H1 (cell line): ENCODE measurements at regions not wholly inside any gene's neighbourhood (a gene's known extent, or its start where the extent isn't known, plus 50 kb on each side); places are given as distances from the start of the nearest gene placed in this dataset.

Experiments used
- CTCF ChIA-PET: fragments of 300-600 bp; sonication (Branson Sonifier 250); formaldehyde crosslinking; loops from one replicate; lab custom pipeline; 2021; ENCODE audit not compliant: partially characterized antibody; lab: Charles Lee
- POLR2A ChIA-PET: fragments of 300-600 bp; sonication (Branson Sonifier 250); formaldehyde crosslinking; loops from one replicate; lab custom pipeline; 2021; ENCODE audit warnings: inconsistent platforms; ENCODE audit not compliant: partially characterized antibody; lab: Charles Lee
- DNase-seq, 2 experiments: peaks; one replicate each; pipeline versions ENCODE4 v3.0.0 to v3.0.0-alpha.2; 2010 to 2022; ENCODE audit warnings: low spot score in 2 of 2, low read depth in 1 of 2, mixed read lengths in 1 of 2
- FAIRE-seq: peaks from 2 replicates; lab custom pipeline; 2011; peaks lifted over from hg19 to GRCh38; lab: Jason Lieb, UNC
- H2AFZ ChIP-seq: 2 replicates; pipeline ENCODE4 v1.8.1; 2012; ENCODE audit warnings: low read length, inconsistent platforms
- H2AK5ac ChIP-seq: 2 replicates; pipeline ENCODE4 v1.6.1; 2013; ENCODE audit warnings: low read depth, low read length
- H2BK120ac ChIP-seq: replicated peaks from 2 replicates; pipeline ENCODE3; 2013; ENCODE audit warnings: low read depth, low read length, inconsistent platforms
- H2BK12ac ChIP-seq: 2 replicates; pipeline ENCODE4 v1.6.1; 2013; ENCODE audit warnings: low read depth, low read length
- H2BK15ac ChIP-seq: 2 replicates; pipeline ENCODE4 v1.6.1; 2013; ENCODE audit warnings: low read length
- H2BK20ac ChIP-seq: 2 replicates; pipeline ENCODE4 v1.6.1; 2013; ENCODE audit warnings: low read length
- H2BK5ac ChIP-seq: 2 replicates; pipeline ENCODE4 v1.6.1; 2013; ENCODE audit warnings: low read depth, low read length
- H3K14ac ChIP-seq: 2 replicates; pipeline ENCODE4 v1.6.1; 2013; ENCODE audit warnings: inconsistent platforms; ENCODE audit not compliant: insufficient read length
- H3K18ac ChIP-seq: 2 replicates; pipeline ENCODE4 v1.6.1; 2013; ENCODE audit warnings: low read length; ENCODE audit errors: extremely low read depth
- H3K23ac ChIP-seq: 2 replicates; pipeline ENCODE4 v1.6.1; 2013; ENCODE audit warnings: inconsistent platforms; ENCODE audit not compliant: insufficient read length
- H3K23me2 ChIP-seq: 2 replicates; pipeline ENCODE4 v1.6.1; 2013; ENCODE audit warnings: low read depth, low read length
- H3K27ac ChIP-seq: 2 replicates; pipeline ENCODE4 v1.6.1; 2011; ENCODE audit warnings: low read depth, low read length, inconsistent platforms
- H3K27me3 ChIP-seq, 4 experiments: replicated peaks in 1 of 4; 1 replicate in 1 of 4; 2 replicates in 3 of 4; pipeline versions ENCODE4 v1.6.1 to v1.8.1; 2011 to 2013; ENCODE audit warnings: low read length in 3 of 4, mild to moderate bottlenecking in 3 of 4, inconsistent platforms in 2 of 4, mixed read lengths in 2 of 4, moderate library complexity in 1 of 4; ENCODE audit not compliant: control insufficient read depth in 3 of 4, insufficient read depth in 3 of 4; ENCODE audit errors: extremely low read depth in 1 of 4
- H3K36me3 ChIP-seq, 4 experiments: 2 replicates each; pipeline versions ENCODE4 v1.6.1 to v1.8.1; 2011 to 2013; ENCODE audit warnings: mild to moderate bottlenecking in 4 of 4, low read length in 3 of 4, moderate library complexity in 2 of 4, control low read depth in 1 of 4, inconsistent platforms in 1 of 4; ENCODE audit not compliant: insufficient read depth in 4 of 4, control insufficient read depth in 2 of 4
- H3K4ac ChIP-seq: replicated peaks from 2 replicates; pipeline ENCODE3; 2013; ENCODE audit warnings: low read length, low read depth, mixed read lengths, inconsistent platforms; ENCODE audit not compliant: insufficient read length
- H3K4me1 ChIP-seq, 4 experiments: replicated peaks in 1 of 4; 1 replicate in 1 of 4; 2 replicates in 3 of 4; pipeline versions ENCODE4 v1.6.1 to v1.8.1; 2011 to 2013; ENCODE audit warnings: low read length in 3 of 4, inconsistent platforms in 2 of 4, mixed read lengths in 1 of 4; ENCODE audit not compliant: insufficient read depth in 4 of 4, control insufficient read depth in 3 of 4
- H3K4me2 ChIP-seq, 2 experiments: 2 replicates each; pipeline versions ENCODE4 v1.6.1 to v1.8.1; 2011 to 2013; ENCODE audit warnings: low read depth in 2 of 2, low read length in 2 of 2, control low read depth in 1 of 2, inconsistent platforms in 1 of 2, mild to moderate bottlenecking in 1 of 2; ENCODE audit not compliant: insufficient read depth in 1 of 2
- H3K4me3 ChIP-seq, 4 experiments: fragments of 200-600, 300-600 bp in 1 of 4; sonication (generic), shearing (Covaris generic), sonication (Bioruptor Twin) in 1 of 4; 2 replicates each; pipeline versions ENCODE4 v1.5.1 to v1.8.1; 2011 to 2016; ENCODE audit warnings: low read length in 4 of 4, low read depth in 3 of 4, control low read depth in 2 of 4, inconsistent platforms in 2 of 4, mild to moderate bottlenecking in 2 of 4, mixed read lengths in 1 of 4, moderate library complexity in 1 of 4; ENCODE audit not compliant: insufficient read depth in 2 of 4; ENCODE audit errors: extremely low read depth in 1 of 4
- H3K56ac ChIP-seq: replicated peaks from 2 replicates; pipeline ENCODE3; 2013; ENCODE audit warnings: low read depth, mild to moderate bottlenecking, mixed read lengths, low read length, inconsistent platforms; ENCODE audit not compliant: insufficient read length
- H3K79me1 ChIP-seq: 2 replicates; pipeline ENCODE4 v1.6.1; 2013; ENCODE audit warnings: low read depth, low read length, control low read depth
- H3K79me2 ChIP-seq, 2 experiments: 2 replicates each; pipeline versions ENCODE4 v1.6.1 to v1.8.1; 2012 to 2013; ENCODE audit warnings: low read length in 2 of 2, mild to moderate bottlenecking in 2 of 2, inconsistent platforms in 1 of 2; ENCODE audit not compliant: insufficient read depth in 2 of 2, control insufficient read depth in 1 of 2
- H3K9ac ChIP-seq, 4 experiments: replicated peaks in 1 of 4; 1 replicate in 1 of 4; 2 replicates in 3 of 4; pipeline versions ENCODE4 v1.6.1 to v1.8.1; 2011 to 2013; ENCODE audit warnings: low read depth in 3 of 4, low read length in 3 of 4, control low read depth in 2 of 4, mild to moderate bottlenecking in 2 of 4, moderate library complexity in 2 of 4, inconsistent platforms in 1 of 4; ENCODE audit errors: extremely low read depth in 1 of 4
- H3K9me3 ChIP-seq, 2 experiments: 2 replicates each; pipeline versions ENCODE4 v1.6.1 to v1.8.1; 2012 to 2013; ENCODE audit warnings: mild to moderate bottlenecking in 2 of 2, moderate library complexity in 2 of 2, control low read depth in 1 of 2, inconsistent platforms in 1 of 2, low read depth in 1 of 2, low read length in 1 of 2, mixed read lengths in 1 of 2; ENCODE audit not compliant: insufficient read depth in 2 of 2
- H4K20me1 ChIP-seq, 2 experiments: replicated peaks in 1 of 2; 2 replicates each; pipeline versions ENCODE3 to v1.8.1; 2011 to 2013; ENCODE audit warnings: inconsistent platforms in 2 of 2, low read length in 2 of 2, mild to moderate bottlenecking in 1 of 2; ENCODE audit not compliant: insufficient read depth in 2 of 2, control insufficient read depth in 1 of 2
- H4K5ac ChIP-seq: 2 replicates; pipeline ENCODE4 v1.6.1; 2013; ENCODE audit warnings: low read length, low read depth, mixed read lengths, inconsistent platforms; ENCODE audit not compliant: insufficient read length
- H4K8ac ChIP-seq: 2 replicates; pipeline ENCODE4 v1.8.0; 2013; ENCODE audit warnings: mild to moderate bottlenecking, moderate library complexity, low read length, inconsistent platforms; ENCODE audit not compliant: insufficient read depth; ENCODE audit errors: extremely low read depth
- H4K91ac ChIP-seq: replicated peaks from 2 replicates; pipeline ENCODE3; 2013; ENCODE audit warnings: low read length, mixed read lengths, inconsistent platforms; ENCODE audit not compliant: insufficient read length
- CBX5 ChIP-seq: fragments of 300-800, 300-1000 bp; sonication (generic); IDR thresholded peaks from 2 replicates; pipeline ENCODE4 v1.7.1; 2016; ENCODE audit warnings: antibody characterized with exemption, low read length, low read depth
- NRF1 ChIP-seq: IDR thresholded peaks from 2 replicates; pipeline ENCODE4 v1.6.1; 2011; ENCODE audit warnings: mild to moderate bottlenecking, low read depth, low read length, improper control_type of control experiment
- SIN3A ChIP-seq, 2 experiments: IDR thresholded peaks in 1 of 2; conservative IDR thresholded peaks in 1 of 2; 2 replicates each; pipeline ENCODE4 v1.6.1; 2011 to 2012; ENCODE audit warnings: low read length in 2 of 2, improper control_type of control experiment in 1 of 2, low read depth in 1 of 2, mild to moderate bottlenecking in 1 of 2

- Histone ChIP-seq H2BK5ac (no peak overlapping the region), H3K27ac (no peak overlapping the region), H3K79me1 (no peaks in the 10 kb centered on the region), H3K4ac (no peak overlapping the region), H3K23me2 (no peaks in the 10 kb centered on the region; the same call in 1 of the 2 replicates), H3K9ac (no peak overlapping the region), H3K4me1 (no peaks in the 10 kb centered on the region), H3K56ac (no peak overlapping the region), H2AFZ (no peak overlapping the region), H3K23ac (no peak overlapping the region), H4K91ac (no peak overlapping the region), H3K18ac (no peak overlapping the region), H2BK120ac (no peak overlapping the region), H3K79me2 (no peaks in the 10 kb centered on the region), H4K20me1 (no peaks in the 10 kb centered on the region), H4K5ac (no peak overlapping the region), H3K9me3 (peaks cover 9% of the 10 kb centered on the region in 2 experiments; a peak in 2 of 4 replicates), H2AK5ac (no peak overlapping the region), H3K14ac (no peak overlapping the region), H2BK12ac (no peak overlapping the region), H3K4me2 (no peak overlapping the region), H3K36me3 (no peaks in the 10 kb centered on the region), H3K4me3 (no peak overlapping the region), H2BK20ac (no peak overlapping the region), H3K27me3 (no peaks in the 10 kb centered on the region), H4K8ac (no peak overlapping the region), H2BK15ac (no peak overlapping the region)
- CTCF ChIA-PET: no interaction called here
- POLR2A ChIA-PET: no interaction called here
- FAIRE-seq (no peak), DNase-seq (no peak)
- TF ChIP-seq NRF1 (no peak), CBX5 (no peak), SIN3A (conservative IDR thresholded peaks at IDR 0.05 in 1 of 2, IDR thresholded peaks at IDR 0.05 in 1 of 2; ENCODE audit: low read depth in 1 of 2, low read length in 2 of 2) (no peak)
These were observed 507.0 kb upstream of the PTGER4 start for GRCh38 chr5:40172721-40173120.
